GM21360 (cell line): ENCODE measurements at regions not wholly inside any gene's neighbourhood (a gene's known extent, or its start where the extent isn't known, plus 50 kb on each side); places are given as distances from the start of the nearest gene placed in this dataset.
"Not testable (repeated sequence)": the region's sequence is repeated elsewhere in the genome, so short reads cannot be mapped to it uniquely, and the experiment has no call there.

Experiments used
- ATAC-seq: cut with Tn5 transposase; IDR thresholded peaks from one replicate; pipeline ENCODE4 v1.9.1; 2021; ENCODE audit warnings: mild to moderate bottlenecking, moderate library complexity; ENCODE audit not compliant: unreplicated experiment

GRCh38 chr9:115443890-115444289 lies 325.9 kb upstream of the TNC start:
- no peak for ATAC-seq

- ATAC-seq: no peak
Observed at GRCh38 chr9:115444959-115445358, 327.0 kb upstream of the TNC start.

DNA sequence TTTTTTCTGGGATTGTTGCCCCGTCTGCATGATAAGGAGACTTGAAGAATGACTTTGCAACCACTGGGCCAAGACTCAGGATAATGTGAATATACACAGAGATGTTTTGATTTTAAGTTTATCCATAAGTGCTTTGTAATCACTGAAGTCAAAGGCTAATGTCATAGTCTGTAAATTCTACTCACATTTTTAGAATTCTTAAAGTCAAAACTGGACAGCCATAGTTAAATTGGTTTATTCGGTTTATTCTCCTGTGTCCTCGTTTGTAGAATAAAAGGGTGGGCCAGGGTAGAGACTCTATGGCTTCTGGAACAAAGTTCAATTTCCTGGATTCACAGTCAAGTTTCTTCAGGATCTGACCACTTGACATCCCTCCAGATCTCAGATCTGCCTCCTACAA lies 327.7 kb upstream of the TNC start:
- no peak for ATAC-seq

GRCh38 chr9:115456515-115456914 lies 338.6 kb upstream of the TNC start:
- no peak for ATAC-seq

- no peak for ATAC-seq
Observed at GRCh38 chr9:115461280-115461679, 343.3 kb upstream of the TNC start.

DNA sequence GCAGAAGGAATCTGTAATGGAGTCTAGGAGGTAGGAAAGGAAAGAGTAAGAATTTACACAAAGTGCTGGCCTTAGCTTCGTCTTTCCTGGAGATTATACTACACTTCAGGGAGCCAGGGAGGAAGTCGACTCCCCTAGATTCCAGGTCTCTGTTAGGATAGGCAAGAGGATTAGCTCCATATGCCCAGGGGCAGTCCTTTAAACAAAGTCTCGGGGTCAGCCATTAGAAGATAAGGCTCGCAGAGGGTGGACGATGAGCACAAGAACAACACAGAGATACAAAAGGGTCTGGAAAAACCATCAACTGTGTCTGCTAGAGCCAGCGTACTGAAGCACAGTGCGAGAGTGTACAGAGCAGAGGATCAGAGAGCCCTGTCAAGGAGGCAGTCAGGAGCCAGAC lies 344.7 kb upstream of the TNC start:
- ATAC-seq: no peak

- no peak for ATAC-seq
Observed at GRCh38 chr9:115466756-115467155, 348.8 kb upstream of the TNC start.

GRCh38 chr9:115469841-115470240 lies 351.9 kb upstream of the TNC start:
- no peak for ATAC-seq

DNA sequence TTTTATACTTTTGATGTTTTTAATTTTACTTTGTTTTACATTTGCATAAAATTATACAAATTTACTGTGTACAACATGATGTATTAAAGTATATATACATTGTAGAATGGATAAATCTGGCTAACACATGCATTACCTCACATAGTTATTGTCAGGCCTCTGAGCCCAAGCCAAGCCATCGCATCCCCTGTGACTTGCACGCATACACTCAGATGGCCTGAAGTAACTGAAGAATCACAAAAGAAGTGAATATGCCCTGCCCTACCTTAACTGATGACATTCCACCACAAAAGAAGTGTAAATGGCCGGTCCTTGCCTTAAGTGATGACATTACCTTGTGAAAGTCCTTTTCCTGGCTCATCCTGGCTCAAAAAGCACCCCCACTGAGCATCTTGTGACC lies 355.1 kb upstream of the TNC start:
- not testable (repeated sequence) for ATAC-seq

DNA sequence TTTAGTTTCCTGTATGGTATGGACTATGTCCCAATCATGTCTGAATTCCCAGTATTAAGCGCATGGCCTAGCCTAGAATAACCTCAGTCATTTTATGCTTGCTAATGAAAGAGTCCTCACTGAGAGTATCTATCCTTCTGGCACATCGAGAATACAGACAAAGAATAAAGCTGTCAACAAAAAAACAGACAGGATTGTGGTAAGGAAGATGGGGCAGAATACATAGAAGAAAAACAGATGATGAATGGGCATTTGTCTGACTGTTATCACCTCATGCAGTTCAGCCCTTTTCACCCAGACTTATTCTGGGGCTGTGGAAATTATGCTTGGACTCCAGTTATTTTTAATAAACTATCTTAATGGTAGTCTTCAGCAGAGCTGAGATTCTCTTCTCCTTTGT lies 363.8 kb upstream of the TNC start:
- ATAC-seq: no peak

GRCh38 chr9:115482747-115483146 lies 364.8 kb upstream of the TNC start:
- ATAC-seq: no peak

- ATAC-seq: no peak
Observed at GRCh38 chr9:115492869-115493268, 374.9 kb upstream of the TNC start.

GRCh38 chr9:115494393-115494792 lies 376.4 kb upstream of the TNC start:
- ATAC-seq: no peak

DNA sequence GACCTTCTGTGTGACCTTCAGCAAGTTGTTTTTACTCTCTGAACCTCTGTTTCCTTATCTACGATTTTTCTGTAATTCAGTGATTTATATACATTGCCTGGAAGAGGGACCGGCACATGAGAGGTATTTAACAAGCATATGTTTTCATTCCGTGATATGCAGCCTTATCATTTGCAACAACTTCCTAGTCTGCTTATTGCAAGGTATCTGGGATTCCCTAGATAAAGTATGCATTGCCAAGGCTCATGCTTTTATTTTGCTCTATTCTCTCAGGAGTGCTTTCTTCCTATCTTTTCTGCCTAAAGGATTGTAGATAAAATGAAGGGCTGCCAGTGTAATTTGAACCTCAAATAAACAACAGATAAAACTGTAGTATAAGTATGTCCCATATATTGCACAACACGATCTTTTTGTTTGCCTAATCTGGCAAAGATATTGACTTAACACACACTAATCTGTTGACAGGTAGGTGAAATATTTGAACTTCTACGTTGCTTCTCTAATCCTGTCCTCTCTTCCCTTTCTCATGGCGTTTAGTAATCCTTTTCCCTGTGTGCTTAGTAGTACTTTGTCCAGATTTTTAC lies 377.2 kb upstream of the TNC start:
- no peak for ATAC-seq

DNA sequence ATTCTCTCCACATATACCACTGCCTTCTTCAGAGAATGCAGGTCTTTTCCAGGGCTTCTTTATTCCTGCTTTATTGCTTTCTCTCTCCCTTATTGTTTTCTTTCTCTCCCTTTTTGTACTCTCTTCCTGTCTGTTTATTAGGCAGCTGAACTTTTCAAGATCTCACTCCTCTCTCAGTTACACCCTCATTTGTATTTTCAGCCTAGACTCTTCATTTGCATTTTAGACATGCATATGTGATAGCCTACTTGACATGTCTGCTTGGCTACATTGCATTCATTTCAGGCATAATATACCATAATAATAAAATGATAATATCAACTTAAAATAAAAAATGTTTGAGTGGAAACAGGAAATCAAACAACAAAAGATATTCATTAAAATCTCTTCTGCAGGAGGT lies 377.9 kb upstream of the TNC start:
- no peak for ATAC-seq

DNA sequence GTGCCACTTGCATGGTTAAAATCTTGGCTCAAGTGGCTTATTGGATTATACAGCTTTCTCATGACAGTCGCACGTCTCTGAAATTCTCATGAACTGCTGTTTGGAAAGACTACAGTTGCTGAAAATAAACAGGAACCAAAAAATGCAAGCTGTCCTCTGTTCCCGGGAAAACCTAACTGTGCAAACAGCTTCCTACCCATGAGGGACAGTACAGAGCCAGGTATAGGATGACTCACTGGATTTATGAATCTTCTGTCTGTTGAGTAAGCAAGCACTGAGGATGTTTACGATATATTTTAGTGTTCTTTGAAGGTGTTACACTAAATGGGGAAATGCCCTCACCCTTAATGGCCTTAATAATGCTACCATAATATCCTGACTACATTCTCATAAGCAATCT lies 380.3 kb upstream of the TNC start:
- no peak for ATAC-seq

GRCh38 chr9:115507148-115507547 lies 389.2 kb upstream of the TNC start:
- no peak for ATAC-seq

DNA sequence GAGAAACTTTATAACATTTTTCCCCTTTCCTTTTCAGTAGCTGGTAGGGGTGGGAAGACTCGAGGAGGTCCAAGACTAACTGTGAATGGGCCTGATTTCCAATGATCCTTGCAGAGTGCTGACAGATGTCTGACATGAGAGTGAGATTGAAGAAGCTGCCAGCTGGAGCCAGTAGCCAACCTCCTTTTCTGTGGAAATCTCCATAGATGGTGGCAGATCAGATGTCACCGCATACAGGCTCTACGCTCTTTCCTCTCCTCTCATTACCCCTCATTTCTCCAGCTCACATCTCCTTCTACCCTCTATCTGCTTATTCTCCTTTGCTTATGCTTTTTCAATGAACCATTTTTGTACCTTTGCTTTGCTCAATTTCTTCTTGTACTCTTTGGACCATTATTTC lies 395.2 kb upstream of the TNC start:
- no peak for ATAC-seq

GRCh38 chr9:115514454-115514853 lies 396.5 kb upstream of the TNC start:
- ATAC-seq: no peak

DNA sequence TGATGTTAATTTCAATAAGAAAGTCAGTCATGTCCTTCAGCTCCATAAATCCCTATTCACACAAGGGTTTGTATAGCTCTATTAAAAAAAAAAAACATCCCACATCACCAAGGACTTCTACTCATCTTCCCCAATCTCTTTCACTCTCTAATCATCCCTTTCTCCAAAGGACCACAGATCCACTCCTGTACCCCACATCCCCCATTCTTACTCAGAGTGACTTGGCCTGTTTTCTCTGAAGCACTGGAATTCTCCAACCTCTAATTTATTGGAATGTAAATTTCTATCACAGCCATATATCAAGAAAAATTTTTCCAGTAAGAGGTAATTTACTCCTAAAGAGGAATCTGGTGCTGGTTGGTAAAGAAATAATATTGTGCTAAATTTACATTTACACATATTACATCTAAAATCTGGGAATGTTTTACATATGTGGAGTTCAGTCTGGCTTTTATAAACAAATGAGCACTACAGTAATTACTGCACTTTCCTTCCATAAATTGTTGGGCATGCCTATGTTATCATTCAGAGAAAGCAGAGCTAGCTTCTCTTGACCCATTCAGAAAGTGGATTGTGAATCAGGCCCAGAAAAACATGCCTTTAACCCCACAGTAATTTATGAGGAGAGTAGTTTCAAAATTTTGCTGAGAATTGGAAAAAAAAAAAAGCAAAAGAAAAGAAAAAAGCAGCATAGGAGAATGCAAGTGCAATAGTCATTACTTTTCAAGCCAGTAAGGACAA lies 399.5 kb upstream of the TNC start:
- no peak for ATAC-seq

DNA sequence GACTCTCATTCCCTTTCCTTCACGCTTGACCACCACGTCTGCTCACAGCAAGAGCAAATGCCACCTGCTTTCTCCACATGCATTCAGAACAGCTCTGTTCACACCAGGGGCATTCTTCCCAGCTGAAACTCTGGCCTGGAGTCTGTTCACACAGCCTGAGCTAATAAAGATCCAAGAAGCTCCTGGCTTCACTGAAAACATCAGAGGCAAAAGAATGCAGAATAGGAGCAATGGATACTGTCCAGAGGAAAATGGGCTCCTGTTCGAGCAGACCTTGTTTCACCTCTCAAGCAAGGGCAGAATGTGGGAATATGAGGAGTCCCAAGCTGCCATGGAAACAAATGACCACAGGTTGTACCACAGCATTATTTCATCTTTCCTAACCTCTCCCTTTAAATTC lies 402.7 kb upstream of the TNC start:
- ATAC-seq: no peak

- no peak for ATAC-seq
Observed at GRCh38 chr9:115522912-115523311, 405.0 kb upstream of the TNC start.
